ENCODE measurements at regions not wholly inside any gene's neighbourhood (a gene's known extent, or its start where the extent isn't known, plus 50 kb on each side); places are given as distances from the start of the nearest gene placed in this dataset.

DNA sequence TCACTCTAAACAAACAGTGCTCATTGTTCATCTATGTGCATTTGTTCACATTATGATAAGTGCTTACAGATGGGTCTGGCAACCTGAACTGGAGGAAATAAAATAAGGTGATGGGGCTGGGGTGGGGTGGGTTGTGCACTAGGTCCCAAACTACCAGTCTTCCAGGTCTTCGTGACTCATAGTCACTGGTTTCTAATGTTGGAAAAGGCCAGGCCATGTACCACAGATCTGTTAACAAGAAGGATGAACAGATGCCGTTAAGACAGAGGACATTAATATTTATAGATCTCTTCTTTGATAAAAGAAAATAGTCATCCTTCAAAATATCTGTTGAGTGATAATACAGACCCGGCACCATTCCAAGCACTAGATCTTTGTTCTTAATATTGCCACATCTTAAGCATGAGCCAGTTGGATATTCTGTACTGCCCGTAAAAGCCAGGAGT lies 71.4 kb upstream of the STARD4 start:
- H3K36me3 ChIP-seq (ENCODE audit: control insufficient read depth, insufficient read depth, low read length): no peaks in the 10 kb centered on the region
- TF ChIP-seq, protein P1, sequence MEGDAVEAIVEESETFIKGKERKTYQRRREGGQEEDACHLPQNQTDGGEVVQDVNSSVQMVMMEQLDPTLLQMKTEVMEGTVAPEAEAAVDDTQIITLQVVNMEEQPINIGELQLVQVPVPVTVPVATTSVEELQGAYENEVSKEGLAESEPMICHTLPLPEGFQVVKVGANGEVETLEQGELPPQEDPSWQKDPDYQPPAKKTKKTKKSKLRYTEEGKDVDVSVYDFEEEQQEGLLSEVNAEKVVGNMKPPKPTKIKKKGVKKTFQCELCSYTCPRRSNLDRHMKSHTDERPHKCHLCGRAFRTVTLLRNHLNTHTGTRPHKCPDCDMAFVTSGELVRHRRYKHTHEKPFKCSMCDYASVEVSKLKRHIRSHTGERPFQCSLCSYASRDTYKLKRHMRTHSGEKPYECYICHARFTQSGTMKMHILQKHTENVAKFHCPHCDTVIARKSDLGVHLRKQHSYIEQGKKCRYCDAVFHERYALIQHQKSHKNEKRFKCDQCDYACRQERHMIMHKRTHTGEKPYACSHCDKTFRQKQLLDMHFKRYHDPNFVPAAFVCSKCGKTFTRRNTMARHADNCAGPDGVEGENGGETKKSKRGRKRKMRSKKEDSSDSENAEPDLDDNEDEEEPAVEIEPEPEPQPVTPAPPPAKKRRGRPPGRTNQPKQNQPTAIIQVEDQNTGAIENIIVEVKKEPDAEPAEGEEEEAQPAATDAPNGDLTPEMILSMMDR (IDR thresholded peaks at IDR 0.05; ENCODE audit: insufficient read depth, low read depth, low read length): no peak
- H3K4me3 ChIP-seq (ENCODE audit: low read depth, low read length): no peak overlapping the region
- ChIA-PET CTCF (interaction anchor here (2.3 kb wide), 2 partner anchors 13 to 16 kb away, joined by 5 read pairs; no protein-coding TSS in a partner anchor), POLR2A (interaction anchor here (0.6 kb wide), 1 partner anchor 171 kb away, joined by 7 read pairs; no protein-coding TSS in a partner anchor)
- peak; percentile 59 for DNase-seq (ENCODE audit: low read depth)
- H3K27me3 ChIP-seq (ENCODE audit: control insufficient read depth, insufficient read depth, low read length): no peaks in the 10 kb centered on the region

DNA sequence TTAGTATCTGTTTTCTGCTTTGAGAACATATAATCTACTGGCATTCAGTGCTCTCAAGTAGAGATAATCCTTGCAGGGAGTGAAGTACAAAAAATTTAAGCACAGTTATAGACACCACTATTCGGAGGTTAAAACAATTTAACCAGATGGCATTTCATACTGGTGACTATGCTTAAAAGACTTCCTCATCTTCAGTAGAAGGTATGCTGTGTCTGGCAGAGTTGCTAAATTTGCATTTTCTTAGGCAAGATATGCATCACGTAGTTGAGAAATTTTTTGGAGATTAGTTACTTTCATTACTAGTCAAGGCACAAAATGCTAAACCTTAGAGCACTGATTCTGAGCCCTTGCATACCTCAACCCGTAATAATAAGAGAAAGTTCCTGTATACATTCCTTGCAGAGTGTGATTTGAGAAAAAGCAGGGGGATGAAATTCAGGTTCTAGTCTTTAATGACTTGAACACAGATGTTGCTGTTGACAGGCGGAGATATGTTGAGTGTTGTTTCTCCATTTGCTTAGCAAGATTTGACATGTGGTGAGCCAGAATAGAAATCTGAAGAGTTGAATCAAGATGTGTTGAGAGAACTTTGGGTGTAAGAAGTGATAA lies 70.8 kb upstream of the STARD4 start:
- CTCF ChIA-PET: interaction anchor here (0.7 to 2.3 kb wide), 2 partner anchors 13 to 34 kb away, joined by 3 to 5 read pairs; no protein-coding TSS in a partner anchor
- POLR2A ChIA-PET: interaction anchor here (0.6 kb wide), 1 partner anchor 172 kb away, joined by 7 read pairs; no protein-coding TSS in a partner anchor
- H3K4me3 ChIP-seq (ENCODE audit: low read depth, low read length): no peak overlapping the region

DNA sequence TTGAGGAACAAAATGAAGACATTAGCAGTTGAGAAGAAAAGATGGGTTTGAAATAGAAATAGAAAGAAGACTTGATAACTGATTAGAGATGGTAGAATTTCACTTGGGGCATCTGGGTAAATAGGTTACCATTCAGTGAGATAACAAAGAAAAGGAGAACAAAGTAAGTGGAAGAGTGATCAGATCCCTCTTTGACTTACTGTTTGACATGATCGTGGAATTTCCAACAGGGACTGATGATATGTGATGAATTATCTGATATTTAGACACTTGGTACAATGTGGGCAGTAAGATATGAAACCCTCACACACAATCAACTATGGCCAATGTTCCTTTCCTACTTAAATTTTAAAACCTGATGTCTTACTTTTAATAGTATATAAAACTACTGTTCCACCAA lies 70.1 kb upstream of the STARD4 start:
- no peak for DNase-seq (ENCODE audit: low read depth)
- no peaks in the 10 kb centered on the region for H3K27me3 ChIP-seq (ENCODE audit: control insufficient read depth, insufficient read depth, low read length)
- H3K4me3 ChIP-seq (ENCODE audit: low read depth, low read length): no peak overlapping the region
- ChIA-PET POLR2A (no interaction called here), CTCF (interaction anchor here (0.7 to 1.7 kb wide), 2 partner anchors 32 to 35 kb away, joined by 3 to 5 read pairs; no protein-coding TSS in a partner anchor)
- TF ChIP-seq, protein P1 (IDR thresholded peaks at IDR 0.05; ENCODE audit: insufficient read depth, low read depth, low read length): no peak
- H3K36me3 ChIP-seq (ENCODE audit: control insufficient read depth, insufficient read depth, low read length): no peaks in the 10 kb centered on the region

More for the DNA sequence above, 70.8 kb upstream of the STARD4 start:
- Histone ChIP-seq H3K36me3 (ENCODE audit: control insufficient read depth, insufficient read depth, low read length) (no peaks in the 10 kb centered on the region), H3K27me3 (ENCODE audit: control insufficient read depth, insufficient read depth, low read length) (no peaks in the 10 kb centered on the region)
- peak; percentile 81 for DNase-seq (ENCODE audit: low read depth)
- TF ChIP-seq, protein P1 (IDR thresholded peaks at IDR 0.05; ENCODE audit: insufficient read depth, low read depth, low read length): no peak

DNA sequence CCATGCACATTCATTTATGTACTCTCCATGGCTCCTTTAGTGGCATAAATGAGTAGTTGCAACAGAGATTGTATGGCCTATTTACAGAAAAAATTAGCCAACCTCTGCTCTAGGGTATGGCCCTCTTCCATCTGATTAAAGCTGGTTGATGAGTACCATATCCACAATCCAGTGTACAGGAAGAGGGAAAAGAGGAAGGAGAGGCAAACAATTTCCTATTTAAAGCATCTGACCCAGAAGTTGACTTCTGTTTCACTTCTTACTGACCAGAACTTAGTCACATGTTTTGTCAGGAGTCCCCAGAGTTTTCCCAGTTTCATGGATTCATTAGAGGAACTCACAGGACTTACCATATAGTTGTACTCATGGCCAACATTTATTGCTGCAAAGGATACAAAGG lies 68.6 kb upstream of the STARD4 start:
- no peak for DNase-seq (ENCODE audit: low read depth)
- no peak overlapping the region for H3K4me3 ChIP-seq (ENCODE audit: low read depth, low read length)
- H3K27me3 ChIP-seq (ENCODE audit: control insufficient read depth, insufficient read depth, low read length): no peaks in the 10 kb centered on the region
- TF ChIP-seq, protein P1 (IDR thresholded peaks at IDR 0.05; ENCODE audit: insufficient read depth, low read depth, low read length): no peak
- H3K36me3 ChIP-seq (ENCODE audit: control insufficient read depth, insufficient read depth, low read length): no peaks in the 10 kb centered on the region
- ChIA-PET POLR2A (interaction anchor here (0.6 kb wide), 1 partner anchor 17 kb away, joined by 3 read pairs; no protein-coding TSS in a partner anchor), CTCF (interaction anchor here (1.7 kb wide), 1 partner anchor 30 kb away, joined by 5 read pairs; no protein-coding TSS in a partner anchor)

DNA sequence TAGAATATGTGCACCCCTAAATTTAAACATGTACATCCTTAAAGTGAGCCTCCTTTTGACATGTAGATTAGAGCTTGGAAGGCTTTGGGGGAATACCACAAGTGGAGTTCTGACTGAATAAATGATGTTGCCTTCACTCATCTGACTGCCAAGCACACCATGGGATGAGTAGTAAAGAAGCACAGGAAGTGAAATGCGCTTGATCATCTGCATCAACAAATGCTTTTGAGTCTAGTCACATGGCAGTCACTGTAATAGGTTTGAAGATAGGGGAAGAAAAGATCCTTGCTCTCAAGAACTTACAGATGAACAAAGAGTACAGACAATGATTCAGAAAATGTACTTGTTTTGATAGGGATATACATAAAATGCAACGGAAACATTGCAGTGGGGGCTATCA lies 62.0 kb upstream of the STARD4 start:
- ChIA-PET CTCF (no interaction called here), POLR2A (no interaction called here)
- Histone ChIP-seq H3K4me3 (ENCODE audit: low read depth, low read length) (no peak overlapping the region), H3K27me3 (ENCODE audit: control insufficient read depth, insufficient read depth, low read length) (no peaks in the 10 kb centered on the region), H3K36me3 (ENCODE audit: control insufficient read depth, insufficient read depth, low read length) (no peaks in the 10 kb centered on the region)
- TF ChIP-seq, protein P1 (IDR thresholded peaks at IDR 0.05; ENCODE audit: insufficient read depth, low read depth, low read length): no peak
- DNase-seq (ENCODE audit: low read depth): no peak
